Stomach (tissue), 8 donors: ENCODE measurements at regions not wholly inside any gene's neighbourhood (a gene's known extent, or its start where the extent isn't known, plus 50 kb on each side); places are given as distances from the start of the nearest gene placed in this dataset.

Experiments used
- DNase-seq, 2 donors: peaks; one replicate each; pipeline versions ENCODE4 v3.0.0 to v3.0.0-alpha.2; 2013 to 2019
- H3K27ac ChIP-seq, 5 donors: fragments of 200-600 bp in 4 of 5; sonication (generic) in 4 of 5; one replicate each; pipeline ENCODE4 v1.5.1; 2013 to 2019; ENCODE audit warnings: mild to moderate bottlenecking in 1 of 5, moderate library complexity in 1 of 5
- H3K27me3 ChIP-seq, 3 donors: fragments of 200-600 bp; sonication (generic); one replicate each; pipeline ENCODE4 v1.5.1; 2017 to 2019; ENCODE audit warnings: mixed run types in 1 of 3
- H3K36me3 ChIP-seq, 4 donors: fragments of 200-600 bp; sonication (generic); 1 replicate in 3 of 4; 2 replicates in 1 of 4; pipeline ENCODE4 v1.5.1; 2016 to 2019
- H3K4me1 ChIP-seq, 4 donors: fragments of 200-600 bp; sonication (generic); one replicate each; pipeline ENCODE4 v1.5.1; 2016 to 2019
- H3K4me3 ChIP-seq, 4 donors: fragments of 200-600 bp; sonication (generic) in 3 of 4; one replicate each; pipeline ENCODE4 v1.5.1; 2016 to 2019; ENCODE audit warnings: mild to moderate bottlenecking in 1 of 4
- H3K9me3 ChIP-seq, 4 donors: fragments of 200-600 bp; sonication (generic); one replicate each; pipeline ENCODE4 v1.5.1; 2016 to 2019
- EP300 ChIP-seq: sonication (generic); formaldehyde crosslinking; IDR thresholded peaks from one replicate; pipeline ENCODE4 v1.6.1; 2017; ENCODE audit warnings: antibody characterized with exemption
- POLR2A ChIP-seq, 4 donors: fragments of 450-650 bp; IDR thresholded peaks; one replicate each; pipeline ENCODE4 v1.6.1; 2016; ENCODE audit warnings: antibody characterized with exemption in 4 of 4, control low read depth in 2 of 4, mild to moderate bottlenecking in 1 of 4, moderate library complexity in 1 of 4
- POLR2AphosphoS5 ChIP-seq, 3 donors: sonication (generic); formaldehyde crosslinking; IDR thresholded peaks; one replicate each; pipeline ENCODE4 v1.6.1; 2016; ENCODE audit warnings: antibody characterized with exemption in 3 of 3
- WGBS, 5 donors: extraction: QIAGEN DNeasy Blood & Tissue Kit in 3 of 5; methylation state at CpG; one replicate each; pipeline versions ENCODE4 v1.1.5 to v1.1.7; 2013 to 2018; 5-methylcytosine and 5-hydroxymethylcytosine counted together
- intact Hi-C: fragments of 100-400 bp; cut with DNase I; formaldehyde crosslinking; loops from one replicate; pipeline ENCODE4 v1.15.1; 2023; ENCODE audit warnings: low total_unique reads
- TF ChIP-seq, protein P1 (sequence below), 7 experiments: fragments of 450-650 bp in 4 of 7; fragments of 200-600 bp in 3 of 7; sonication (generic) in 3 of 7; IDR thresholded peaks; one replicate each; pipeline ENCODE4 v1.5.1; 2016 to 2019; ENCODE audit warnings: antibody characterized with exemption in 7 of 7, control low read depth in 2 of 7, mild to moderate bottlenecking in 1 of 7
- donor health status: healthy with polysubstance abuse.
- donor health status: Bipolar disorder and iron deficiency.
- donor health status: healthy.

DNA sequence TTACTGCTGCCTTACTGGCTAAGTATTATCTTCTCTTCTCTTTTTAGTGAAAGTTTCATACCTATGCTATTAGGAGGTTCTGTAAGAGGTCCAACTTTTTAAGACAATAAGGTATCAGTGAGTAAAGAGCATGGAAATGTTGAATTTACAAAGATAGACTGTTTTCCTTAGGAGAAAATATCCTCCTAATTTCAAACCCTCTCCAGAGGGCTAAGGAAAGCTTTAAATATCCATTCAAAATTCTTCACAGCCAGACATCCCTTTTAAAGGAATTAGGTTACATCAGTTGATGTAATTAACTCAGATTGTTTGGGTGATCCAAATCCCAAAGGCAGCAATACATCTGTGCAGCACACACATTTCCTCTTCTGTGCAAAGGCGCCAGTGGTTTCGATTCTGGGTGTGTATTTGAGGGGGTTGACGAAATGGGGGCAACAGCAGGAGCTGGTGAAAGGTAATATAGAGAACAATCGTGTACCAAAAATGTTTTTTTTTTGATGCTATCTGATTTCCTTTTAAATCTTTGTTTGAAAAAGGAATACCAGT, 273.8 kb upstream of the RPS23 start:
- H3K36me3 ChIP-seq, result no peaks in the 10 kb centered on the region
- H3K4me3 ChIP-seq, result no peak overlapping the region
- peak in 1 of 2 donors; percentile 13 for DNase-seq
- TF ChIP-seq, protein P1, sequence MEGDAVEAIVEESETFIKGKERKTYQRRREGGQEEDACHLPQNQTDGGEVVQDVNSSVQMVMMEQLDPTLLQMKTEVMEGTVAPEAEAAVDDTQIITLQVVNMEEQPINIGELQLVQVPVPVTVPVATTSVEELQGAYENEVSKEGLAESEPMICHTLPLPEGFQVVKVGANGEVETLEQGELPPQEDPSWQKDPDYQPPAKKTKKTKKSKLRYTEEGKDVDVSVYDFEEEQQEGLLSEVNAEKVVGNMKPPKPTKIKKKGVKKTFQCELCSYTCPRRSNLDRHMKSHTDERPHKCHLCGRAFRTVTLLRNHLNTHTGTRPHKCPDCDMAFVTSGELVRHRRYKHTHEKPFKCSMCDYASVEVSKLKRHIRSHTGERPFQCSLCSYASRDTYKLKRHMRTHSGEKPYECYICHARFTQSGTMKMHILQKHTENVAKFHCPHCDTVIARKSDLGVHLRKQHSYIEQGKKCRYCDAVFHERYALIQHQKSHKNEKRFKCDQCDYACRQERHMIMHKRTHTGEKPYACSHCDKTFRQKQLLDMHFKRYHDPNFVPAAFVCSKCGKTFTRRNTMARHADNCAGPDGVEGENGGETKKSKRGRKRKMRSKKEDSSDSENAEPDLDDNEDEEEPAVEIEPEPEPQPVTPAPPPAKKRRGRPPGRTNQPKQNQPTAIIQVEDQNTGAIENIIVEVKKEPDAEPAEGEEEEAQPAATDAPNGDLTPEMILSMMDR (IDR thresholded peaks at IDR 0.05), result no peak
- TF ChIP-seq EP300, result no peak
- TF ChIP-seq POLR2A (IDR thresholded peaks at IDR 0.05), result no peak
- TF ChIP-seq POLR2AphosphoS5 (IDR thresholded peaks at IDR 0.05), result no peak
- H3K27me3 ChIP-seq, result no peaks in the 10 kb centered on the region
- no peaks in the 10 kb centered on the region for H3K4me1 ChIP-seq
- no peak overlapping the region for H3K27ac ChIP-seq
- no peaks in the 10 kb centered on the region for H3K9me3 ChIP-seq
- 43 to 62% (median 48%) methylated on average over 4 of the region's 4 CpGs for WGBS, 5 donors
- intact Hi-C loops, result no loop called here

DNA sequence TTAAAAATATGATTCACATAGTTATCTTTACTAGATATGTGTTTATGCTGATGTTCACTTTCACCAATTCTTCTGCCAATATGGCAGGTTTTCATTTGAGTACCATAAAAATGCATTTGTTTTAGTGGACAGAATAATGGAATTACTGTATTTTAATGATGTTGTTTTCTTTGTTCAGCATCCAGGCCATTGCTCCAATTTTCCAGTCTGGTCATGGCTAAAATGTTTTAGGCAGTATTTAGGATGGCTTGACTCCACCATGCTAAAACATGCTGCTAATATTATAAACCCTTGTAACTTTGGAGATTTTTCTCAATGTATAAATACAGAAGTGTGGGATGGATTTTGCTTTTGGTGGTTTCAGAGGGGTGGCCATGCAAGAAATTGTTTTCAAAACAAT, 273.0 kb upstream of the RPS23 start:
- Histone ChIP-seq H3K4me3 (no peak overlapping the region), H3K36me3 (no peaks in the 10 kb centered on the region), H3K4me1 (no peaks in the 10 kb centered on the region), H3K27ac (no peak overlapping the region), H3K9me3 (no peaks in the 10 kb centered on the region), H3K27me3 (no peaks in the 10 kb centered on the region)
- TF ChIP-seq EP300 (no peak), POLR2AphosphoS5 (IDR thresholded peaks at IDR 0.05) (no peak), POLR2A (IDR thresholded peaks at IDR 0.05) (no peak)
- TF ChIP-seq, protein P1 (IDR thresholded peaks at IDR 0.05), result no peak
- DNase-seq, result no peak
- intact Hi-C loops, result no loop called here

DNA sequence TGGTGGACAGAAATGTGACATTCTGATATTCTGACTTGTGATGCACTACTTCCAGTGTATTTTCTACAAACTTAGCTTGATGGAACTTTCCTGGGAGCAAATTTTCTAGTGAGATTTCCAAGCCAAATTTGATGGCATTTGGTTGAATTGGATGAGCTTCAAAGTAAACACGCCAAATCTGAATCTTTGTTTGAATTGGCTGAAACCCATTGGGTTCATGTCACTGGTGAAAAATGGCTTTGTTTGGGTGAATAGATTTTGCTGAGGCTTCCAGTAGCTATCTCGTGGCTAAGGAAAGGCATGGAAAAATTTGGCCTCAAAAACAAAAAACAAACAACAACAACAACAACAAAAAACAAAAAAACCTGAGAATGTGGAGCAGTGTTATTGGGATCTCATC, 271.1 kb upstream of the RPS23 start:
- DNase-seq, result no peak
- Histone ChIP-seq H3K36me3 (no peaks in the 10 kb centered on the region), H3K9me3 (peaks cover 0 to 4% (median 1%) of the 10 kb centered on the region in 4 donors), H3K27ac (no peak overlapping the region), H3K4me1 (no peaks in the 10 kb centered on the region), H3K27me3 (no peaks in the 10 kb centered on the region), H3K4me3 (no peak overlapping the region)
- TF ChIP-seq, protein P1 (IDR thresholded peaks at IDR 0.05), result no peak
- TF ChIP-seq POLR2AphosphoS5 (IDR thresholded peaks at IDR 0.05), result no peak
- TF ChIP-seq POLR2A (IDR thresholded peaks at IDR 0.05), result no peak
- no peak for TF ChIP-seq EP300
- 43 to 54% (median 45%) methylated on average over 2 of the region's 2 CpGs for WGBS, 5 donors
- intact Hi-C loops, result no loop called here

DNA sequence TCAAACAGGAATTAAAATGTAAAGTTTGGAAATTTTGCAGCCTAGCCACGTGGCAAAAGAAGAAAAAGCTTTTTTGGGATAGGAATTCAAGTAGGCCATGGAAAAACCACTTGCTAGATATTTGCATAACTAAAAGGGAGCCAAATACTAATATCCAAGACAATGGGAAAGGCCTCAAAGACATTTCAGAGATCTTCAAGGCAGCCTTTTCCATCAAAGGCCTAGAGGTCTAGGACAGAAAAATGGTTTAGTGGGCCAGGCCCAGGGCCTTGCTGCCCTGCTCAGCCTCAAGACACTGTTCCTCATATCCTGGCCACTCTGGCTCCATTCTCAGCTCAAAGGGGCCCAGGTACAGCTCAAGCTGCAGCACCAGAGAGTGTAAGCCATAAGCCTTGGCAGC, 265.9 kb upstream of the RPS23 start:
- intact Hi-C loops, result no loop called here
- Histone ChIP-seq H3K4me3 (no peak overlapping the region), H3K27ac (no peak overlapping the region), H3K36me3 (no peaks in the 10 kb centered on the region), H3K4me1 (no peaks in the 10 kb centered on the region), H3K27me3 (no peaks in the 10 kb centered on the region), H3K9me3 (peaks cover 0 to 10% (median 4%) of the 10 kb centered on the region in 4 donors)
- 40 to 66% (median 63%) methylated on average over 1 of the region's 1 CpG for WGBS, 5 donors
- TF ChIP-seq, protein P1 (IDR thresholded peaks at IDR 0.05), result no peak
- TF ChIP-seq POLR2AphosphoS5 (IDR thresholded peaks at IDR 0.05), result no peak
- no peak for TF ChIP-seq POLR2A (IDR thresholded peaks at IDR 0.05)
- no peak for TF ChIP-seq EP300
- DNase-seq, result no peak
